Lower leg skin (tissue), 4 donors: ENCODE measurements at regions not wholly inside any gene's neighbourhood (a gene's known extent, or its start where the extent isn't known, plus 50 kb on each side); places are given as distances from the start of the nearest gene placed in this dataset.

Experiments used
- DNase-seq, 2 donors: peaks; one replicate each; pipeline ENCODE4 v3.0.0-alpha.2; 2019; ENCODE audit warnings: low spot score in 2 of 2
- H3K4me3 ChIP-seq: fragments of 200-600 bp; sonication (generic); 2 replicates; pipeline ENCODE4 v1.5.1; 2017; ENCODE audit warnings: mild to moderate bottlenecking, low read depth; ENCODE audit not compliant: poor library complexity, severe bottlenecking
- POLR2A ChIP-seq, 2 donors: fragments of 450-650 bp; IDR thresholded peaks; one replicate each; pipeline ENCODE4 v1.6.1; 2016 to 2017; ENCODE audit warnings: antibody characterized with exemption in 2 of 2, mild to moderate bottlenecking in 1 of 2, moderate library complexity in 1 of 2
- WGBS, 2 donors: methylation state at CpG; one replicate each; pipeline ENCODE4 v1.1.5; 2018; 5-methylcytosine and 5-hydroxymethylcytosine counted together
- intact Hi-C: fragments of 100-400 bp; cut with DNase I; formaldehyde crosslinking; loops from one replicate; pipeline ENCODE4 v1.15.0; 2023; ENCODE audit warnings: low total_unique reads
- TF ChIP-seq, protein P1 (sequence below), 3 donors: fragments of 450-650 bp; IDR thresholded peaks; one replicate each; pipeline ENCODE4 v1.5.1; 2016; ENCODE audit warnings: antibody characterized with exemption in 3 of 3, mild to moderate bottlenecking in 3 of 3, moderate library complexity in 2 of 3

- peak in 1 of 2 donors; percentile 28 for DNase-seq
- WGBS, 2 donors: 80 to 83% methylated on average over 5 of the region's 5 CpGs
- no peak overlapping the region for H3K4me3 ChIP-seq
- no peak for TF ChIP-seq POLR2A (IDR thresholded peaks at IDR 0.05)
- TF ChIP-seq, protein P1, sequence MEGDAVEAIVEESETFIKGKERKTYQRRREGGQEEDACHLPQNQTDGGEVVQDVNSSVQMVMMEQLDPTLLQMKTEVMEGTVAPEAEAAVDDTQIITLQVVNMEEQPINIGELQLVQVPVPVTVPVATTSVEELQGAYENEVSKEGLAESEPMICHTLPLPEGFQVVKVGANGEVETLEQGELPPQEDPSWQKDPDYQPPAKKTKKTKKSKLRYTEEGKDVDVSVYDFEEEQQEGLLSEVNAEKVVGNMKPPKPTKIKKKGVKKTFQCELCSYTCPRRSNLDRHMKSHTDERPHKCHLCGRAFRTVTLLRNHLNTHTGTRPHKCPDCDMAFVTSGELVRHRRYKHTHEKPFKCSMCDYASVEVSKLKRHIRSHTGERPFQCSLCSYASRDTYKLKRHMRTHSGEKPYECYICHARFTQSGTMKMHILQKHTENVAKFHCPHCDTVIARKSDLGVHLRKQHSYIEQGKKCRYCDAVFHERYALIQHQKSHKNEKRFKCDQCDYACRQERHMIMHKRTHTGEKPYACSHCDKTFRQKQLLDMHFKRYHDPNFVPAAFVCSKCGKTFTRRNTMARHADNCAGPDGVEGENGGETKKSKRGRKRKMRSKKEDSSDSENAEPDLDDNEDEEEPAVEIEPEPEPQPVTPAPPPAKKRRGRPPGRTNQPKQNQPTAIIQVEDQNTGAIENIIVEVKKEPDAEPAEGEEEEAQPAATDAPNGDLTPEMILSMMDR (IDR thresholded peaks at IDR 0.05): no peak
- intact Hi-C loops: no loop called here
Observed at GRCh38 chr22:34855471-34855870, 210.5 kb upstream of the ISX start.

DNA sequence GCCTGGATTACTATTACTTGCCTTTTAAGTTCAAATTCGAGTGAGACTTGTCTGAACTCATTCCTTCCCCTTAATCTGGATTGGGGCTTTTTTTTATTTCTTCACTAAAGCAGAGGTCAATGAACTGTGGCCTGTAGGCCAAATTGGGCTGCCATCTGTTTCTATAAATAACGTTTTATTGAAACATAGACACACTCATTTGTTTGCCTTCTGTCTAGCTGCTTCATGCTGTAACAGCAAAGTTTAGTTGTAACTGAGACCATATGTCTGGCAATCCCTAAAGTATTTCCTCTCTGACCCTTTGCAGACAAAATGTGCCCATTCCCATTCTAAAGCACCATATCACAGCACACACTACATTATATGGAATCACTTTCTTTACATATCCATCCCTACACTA is 207.9 kb upstream of the ISX start:
- WGBS, 2 donors: 18 to 38% methylated on average over 2 of the region's 2 CpGs
- TF ChIP-seq POLR2A (IDR thresholded peaks at IDR 0.05): no peak
- TF ChIP-seq, protein P1 (IDR thresholded peaks at IDR 0.05): no peak
- intact Hi-C loops: no loop called here
- H3K4me3 ChIP-seq: no peak overlapping the region
- DNase-seq: no peak

GRCh38 chr22:34861787-34862186 is 204.2 kb upstream of the ISX start:
- no peak for TF ChIP-seq POLR2A (IDR thresholded peaks at IDR 0.05)
- TF ChIP-seq, protein P1 (IDR thresholded peaks at IDR 0.05): no peak
- no peak for DNase-seq
- no peak overlapping the region for H3K4me3 ChIP-seq
- intact Hi-C loops: no loop called here
- WGBS, 2 donors: 85 to 93% methylated on average over 2 of the region's 2 CpGs

DNA sequence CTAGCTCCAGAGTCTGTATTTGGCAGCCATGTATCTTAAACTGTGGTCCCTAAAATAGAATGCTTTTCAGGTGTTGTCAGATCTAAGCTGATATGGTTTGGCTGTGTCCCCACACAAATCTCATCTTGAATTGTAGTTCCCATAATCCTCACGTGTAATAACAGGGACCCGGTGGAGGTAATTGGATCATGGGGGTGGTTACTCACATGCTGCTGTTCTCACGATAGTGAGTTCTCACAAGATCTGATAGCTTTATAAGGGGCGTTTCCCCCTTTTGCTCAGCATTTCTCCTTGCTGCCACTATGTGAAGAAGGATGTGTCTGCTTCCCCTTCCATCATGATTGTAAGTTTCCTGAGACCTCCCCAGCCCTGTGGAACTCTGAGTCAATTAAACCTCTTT is 199.9 kb upstream of the ISX start:
- TF ChIP-seq POLR2A (IDR thresholded peaks at IDR 0.05): no peak
- TF ChIP-seq, protein P1 (IDR thresholded peaks at IDR 0.05): no peak
- intact Hi-C loops: no loop called here
- no peak overlapping the region for H3K4me3 ChIP-seq
- DNase-seq: no peak
- WGBS, 2 donors: 36 to 41% methylated on average over 4 of the region's 4 CpGs

- WGBS, 2 donors: 21 to 34% methylated on average over 4 of the region's 4 CpGs
- intact Hi-C loops: no loop called here
Observed at GRCh38 chr22:34866495-34867131, 199.3 kb upstream of the ISX start.

More at GRCh38 chr22:34866495-34867131, 199.3 kb upstream of the ISX start:
- H3K4me3 ChIP-seq: no peak overlapping the region
- TF ChIP-seq, protein P1 (IDR thresholded peaks at IDR 0.05): no peak
- no peak for TF ChIP-seq POLR2A (IDR thresholded peaks at IDR 0.05)
- DNase-seq: no peak
